ENCODE measurements at regions not wholly inside any gene's neighbourhood (a gene's known extent, or its start where the extent isn't known, plus 50 kb on each side); places are given as distances from the start of the nearest gene placed in this dataset.
A peak's percentile ranks its signal among the peaks of the same experiment; 100 is the strongest.

DNA sequence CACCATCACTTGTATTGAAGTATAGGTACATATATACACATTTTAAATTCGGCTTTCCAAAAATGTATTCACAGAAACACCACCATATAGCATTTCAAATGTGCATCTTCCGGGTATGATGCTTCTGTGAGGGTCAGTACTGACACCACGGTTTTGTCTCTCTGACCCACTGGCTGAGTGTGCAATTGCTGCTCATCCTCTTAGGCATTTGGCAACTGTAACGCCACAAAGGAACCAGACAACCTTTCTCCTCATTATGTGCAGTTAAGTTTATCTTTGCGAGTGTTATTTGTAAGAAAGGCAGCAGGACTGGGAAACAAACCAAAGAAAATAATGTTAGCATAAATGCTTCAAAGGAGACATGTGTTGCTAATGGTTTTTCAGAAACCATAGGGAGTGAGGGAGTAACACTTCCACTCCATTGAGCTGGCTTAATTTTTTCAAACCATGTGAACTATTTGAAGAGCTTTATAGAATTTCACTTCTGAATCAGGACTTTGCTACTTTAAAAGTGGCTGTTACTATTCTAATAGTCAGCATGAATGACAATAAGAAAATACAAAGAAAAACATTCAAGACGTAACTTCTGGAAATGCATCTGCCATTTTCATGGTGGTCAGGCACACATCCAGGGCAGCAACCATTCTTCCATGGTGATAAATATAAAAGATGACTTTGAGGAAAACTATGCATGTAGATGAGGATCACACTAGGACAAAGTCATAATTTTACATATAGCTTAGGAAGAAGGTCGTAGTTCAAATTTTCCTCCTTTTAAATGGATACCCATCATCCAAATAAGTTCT, 423.3 kb downstream of the MZT1 start:
- no peak for TF ChIP-seq CEBPB (IDR thresholded peaks at IDR 0.05)
- no peak for TF ChIP-seq EP300 (IDR thresholded peaks at IDR 0.05; ENCODE audit: borderline replicate concordance)
- TF ChIP-seq NFIC (IDR thresholded peaks at IDR 0.05): no peak
- TF ChIP-seq, protein P1, sequence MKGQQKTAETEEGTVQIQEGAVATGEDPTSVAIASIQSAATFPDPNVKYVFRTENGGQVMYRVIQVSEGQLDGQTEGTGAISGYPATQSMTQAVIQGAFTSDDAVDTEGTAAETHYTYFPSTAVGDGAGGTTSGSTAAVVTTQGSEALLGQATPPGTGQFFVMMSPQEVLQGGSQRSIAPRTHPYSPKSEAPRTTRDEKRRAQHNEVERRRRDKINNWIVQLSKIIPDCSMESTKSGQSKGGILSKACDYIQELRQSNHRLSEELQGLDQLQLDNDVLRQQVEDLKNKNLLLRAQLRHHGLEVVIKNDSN (IDR thresholded peaks at IDR 0.05): no peak
- TF ChIP-seq, protein P2, sequence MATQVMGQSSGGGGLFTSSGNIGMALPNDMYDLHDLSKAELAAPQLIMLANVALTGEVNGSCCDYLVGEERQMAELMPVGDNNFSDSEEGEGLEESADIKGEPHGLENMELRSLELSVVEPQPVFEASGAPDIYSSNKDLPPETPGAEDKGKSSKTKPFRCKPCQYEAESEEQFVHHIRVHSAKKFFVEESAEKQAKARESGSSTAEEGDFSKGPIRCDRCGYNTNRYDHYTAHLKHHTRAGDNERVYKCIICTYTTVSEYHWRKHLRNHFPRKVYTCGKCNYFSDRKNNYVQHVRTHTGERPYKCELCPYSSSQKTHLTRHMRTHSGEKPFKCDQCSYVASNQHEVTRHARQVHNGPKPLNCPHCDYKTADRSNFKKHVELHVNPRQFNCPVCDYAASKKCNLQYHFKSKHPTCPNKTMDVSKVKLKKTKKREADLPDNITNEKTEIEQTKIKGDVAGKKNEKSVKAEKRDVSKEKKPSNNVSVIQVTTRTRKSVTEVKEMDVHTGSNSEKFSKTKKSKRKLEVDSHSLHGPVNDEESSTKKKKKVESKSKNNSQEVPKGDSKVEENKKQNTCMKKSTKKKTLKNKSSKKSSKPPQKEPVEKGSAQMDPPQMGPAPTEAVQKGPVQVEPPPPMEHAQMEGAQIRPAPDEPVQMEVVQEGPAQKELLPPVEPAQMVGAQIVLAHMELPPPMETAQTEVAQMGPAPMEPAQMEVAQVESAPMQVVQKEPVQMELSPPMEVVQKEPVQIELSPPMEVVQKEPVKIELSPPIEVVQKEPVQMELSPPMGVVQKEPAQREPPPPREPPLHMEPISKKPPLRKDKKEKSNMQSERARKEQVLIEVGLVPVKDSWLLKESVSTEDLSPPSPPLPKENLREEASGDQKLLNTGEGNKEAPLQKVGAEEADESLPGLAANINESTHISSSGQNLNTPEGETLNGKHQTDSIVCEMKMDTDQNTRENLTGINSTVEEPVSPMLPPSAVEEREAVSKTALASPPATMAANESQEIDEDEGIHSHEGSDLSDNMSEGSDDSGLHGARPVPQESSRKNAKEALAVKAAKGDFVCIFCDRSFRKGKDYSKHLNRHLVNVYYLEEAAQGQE (IDR thresholded peaks at IDR 0.05; ENCODE audit: low read depth): no peak
- no peak for TF ChIP-seq TCF12 (IDR thresholded peaks at IDR 0.05; ENCODE audit: low read depth)
- no peak for TF ChIP-seq CREB1 (IDR thresholded peaks at IDR 0.05; ENCODE audit: low read depth)
- no peak for TF ChIP-seq ZBTB7A (IDR thresholded peaks at IDR 0.05; ENCODE audit: low read depth)
- no peak for TF ChIP-seq EGR1 (IDR thresholded peaks at IDR 0.05)
- TF ChIP-seq RAD21 (IDR thresholded peaks at IDR 0.05; ENCODE audit: low read depth): no peak
- no peak for TF ChIP-seq YY1 (IDR thresholded peaks at IDR 0.05; ENCODE audit: low read depth)
- TF ChIP-seq TAF1 (IDR thresholded peaks at IDR 0.05; ENCODE audit: low read depth): no peak
- TF ChIP-seq, protein P3, sequence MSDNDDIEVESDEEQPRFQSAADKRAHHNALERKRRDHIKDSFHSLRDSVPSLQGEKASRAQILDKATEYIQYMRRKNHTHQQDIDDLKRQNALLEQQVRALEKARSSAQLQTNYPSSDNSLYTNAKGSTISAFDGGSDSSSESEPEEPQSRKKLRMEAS (IDR thresholded peaks at IDR 0.05): no peak

DNA sequence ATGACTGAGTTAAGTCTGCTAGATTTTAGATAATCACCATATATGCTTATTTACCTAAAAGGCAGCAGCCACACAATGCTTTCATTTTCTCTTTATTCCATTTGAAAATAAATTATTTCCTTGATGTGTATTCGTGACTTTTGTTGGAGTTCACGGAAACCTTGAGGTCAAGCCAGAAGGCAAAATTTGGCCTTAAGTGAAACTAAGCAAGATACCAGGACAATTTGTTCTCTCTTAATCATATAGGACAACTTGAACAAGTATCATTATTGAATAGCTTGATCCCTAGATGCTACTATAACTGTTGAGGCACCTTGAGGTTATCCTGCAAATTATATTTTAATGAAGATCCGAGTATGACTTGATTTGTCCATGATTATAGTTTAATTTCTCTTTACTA, 429.2 kb upstream of the DACH1 start:
- no peak for TF ChIP-seq ZBTB7A (IDR thresholded peaks at IDR 0.05; ENCODE audit: low read depth)
- no peak for TF ChIP-seq FOXM1 (IDR thresholded peaks at IDR 0.05; ENCODE audit: borderline replicate concordance, low read depth)

DNA sequence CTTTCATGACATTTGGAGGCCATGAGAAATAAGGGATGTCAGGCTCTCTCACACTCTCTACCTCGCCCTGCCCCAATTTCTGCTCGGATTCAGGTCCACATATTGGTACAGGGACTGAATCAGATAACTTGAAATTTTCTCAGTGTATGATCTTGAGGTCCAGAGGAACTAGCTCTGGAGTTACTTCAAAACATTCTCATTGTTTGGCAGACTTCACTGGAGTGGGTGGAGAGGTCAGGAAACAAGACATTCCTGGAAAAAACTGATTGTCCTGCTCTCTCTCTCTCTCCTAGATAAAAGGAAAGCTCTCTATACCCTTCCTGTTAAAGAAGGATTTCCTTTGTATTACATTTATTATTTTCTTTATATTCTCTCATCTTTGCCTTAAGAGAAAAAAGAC, 428.1 kb upstream of the DACH1 start:
- TF ChIP-seq, protein P1 (IDR thresholded peaks at IDR 0.05): no peak
- no peak for TF ChIP-seq CREB1 (IDR thresholded peaks at IDR 0.05; ENCODE audit: low read depth)
- TF ChIP-seq TAF1 (IDR thresholded peaks at IDR 0.05; ENCODE audit: low read depth): no peak
- TF ChIP-seq, protein P3 (IDR thresholded peaks at IDR 0.05): no peak
- no peak for TF ChIP-seq EGR1 (IDR thresholded peaks at IDR 0.05)
- TF ChIP-seq ZBTB7A (IDR thresholded peaks at IDR 0.05; ENCODE audit: low read depth): no peak
- no peak for TF ChIP-seq CEBPB (IDR thresholded peaks at IDR 0.05)
- TF ChIP-seq YY1 (IDR thresholded peaks at IDR 0.05; ENCODE audit: low read depth): no peak

DNA sequence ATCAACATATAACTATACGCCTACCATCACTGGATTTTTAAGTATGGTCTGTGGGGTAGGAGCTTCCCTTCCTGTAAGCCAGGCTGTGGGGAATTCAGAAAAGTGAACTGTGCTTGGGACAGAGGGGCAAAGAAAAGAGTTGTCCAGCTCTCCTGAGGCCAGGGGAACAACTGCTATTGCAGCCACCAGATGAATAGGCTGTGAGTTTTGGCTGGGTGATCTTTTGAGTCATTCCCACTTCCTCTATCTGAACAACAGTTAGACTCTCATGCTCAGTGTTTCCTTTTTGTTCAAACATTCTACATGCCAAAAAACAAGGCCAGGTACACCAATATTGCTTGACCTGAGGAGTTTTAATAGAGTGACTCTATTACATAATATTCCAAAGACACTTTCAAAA, 426.2 kb upstream of the DACH1 start:
- TF ChIP-seq CEBPB (IDR thresholded peaks at IDR 0.05) (no peak), YY1 (IDR thresholded peaks at IDR 0.05; ENCODE audit: low read depth) (no peak), ZBTB7A (IDR thresholded peaks at IDR 0.05; ENCODE audit: low read depth) (no peak), NFIC (IDR thresholded peaks at IDR 0.05) (no peak)
- TF ChIP-seq, protein P2 (IDR thresholded peaks at IDR 0.05; ENCODE audit: low read depth): no peak

DNA sequence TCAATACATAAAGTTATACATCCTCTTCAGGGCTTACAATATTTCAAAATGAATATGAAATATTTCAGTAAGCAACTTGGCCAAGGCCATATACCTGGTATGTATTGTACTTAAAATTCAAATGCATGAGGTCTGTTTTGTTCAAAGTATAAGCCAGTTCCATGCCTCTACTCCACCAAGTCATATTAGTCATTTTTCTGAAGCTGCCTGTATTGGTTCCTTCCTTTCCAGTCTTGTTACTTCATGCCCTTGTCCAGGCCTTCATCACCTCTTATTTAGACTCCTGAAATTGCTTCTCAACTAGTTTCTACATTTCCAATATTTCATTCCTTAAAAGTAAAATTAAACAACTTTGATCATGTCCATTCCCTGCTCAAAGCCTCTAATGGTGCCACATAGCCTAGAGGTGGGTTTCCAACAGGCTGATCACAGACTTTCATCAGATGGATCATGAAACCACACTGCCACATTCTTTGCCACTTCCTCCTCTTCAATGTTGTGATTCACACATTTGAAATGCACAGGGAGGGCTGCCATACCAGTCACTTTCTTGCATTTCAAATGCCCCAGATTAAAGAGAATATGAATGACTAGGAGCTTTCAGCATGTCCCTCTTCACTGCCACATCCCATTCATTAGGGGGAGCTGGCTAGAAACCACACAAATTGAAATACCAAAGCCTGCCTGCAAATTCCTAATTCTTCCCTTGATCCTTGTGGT, 424.1 kb upstream of the DACH1 start:
- TF ChIP-seq, protein P3 (IDR thresholded peaks at IDR 0.05): no peak
- TF ChIP-seq, protein P2 (IDR thresholded peaks at IDR 0.05; ENCODE audit: low read depth): no peak
- TF ChIP-seq CEBPB (IDR thresholded peaks at IDR 0.05) (no peak), EGR1 (IDR thresholded peaks at IDR 0.05) (no peak), CREB1 (IDR thresholded peaks at IDR 0.05; ENCODE audit: low read depth) (no peak), EP300 (IDR thresholded peaks at IDR 0.05; ENCODE audit: borderline replicate concordance) (peak; percentile 32; the same call in 1 of the 2 replicates), YY1 (IDR thresholded peaks at IDR 0.05; ENCODE audit: low read depth) (no peak), TAF1 (IDR thresholded peaks at IDR 0.05; ENCODE audit: low read depth) (no peak), RAD21 (IDR thresholded peaks at IDR 0.05; ENCODE audit: low read depth) (no peak), NFIC (IDR thresholded peaks at IDR 0.05) (no peak), TCF12 (IDR thresholded peaks at IDR 0.05; ENCODE audit: low read depth) (no peak), TEAD4 (IDR thresholded peaks at IDR 0.05) (0 out of 2 replicates have a peak, but pooled peaks have one; percentile 29)
